B cell (primary cell): ENCODE measurements at regions not wholly inside any gene's neighbourhood (a gene's known extent, or its start where the extent isn't known, plus 50 kb on each side); places are given as distances from the start of the nearest gene placed in this dataset.

ENCODE experiments used
- ATAC-seq: fragments of 200-7000 bp; cut with Tn5 transposase; one replicate; pipeline ENCODE4 v1.10.0; 2021; ENCODE audit warnings: low read depth, mild to moderate bottlenecking, moderate number of reproducible peaks, moderate library complexity
- CTCF ChIA-PET: fragments of 350-600 bp; sonication (Branson Sonifier 250); formaldehyde crosslinking; loops from one replicate; lab custom pipeline; 2021; ENCODE audit warnings: antibody characterized with exemption, inconsistent platforms; lab: Charles Lee
- POLR2A ChIA-PET: fragments of 350-600 bp; sonication (Branson Sonifier 250); formaldehyde crosslinking; loops from one replicate; lab custom pipeline; 2021; ENCODE audit warnings: antibody characterized with exemption; lab: Charles Lee
- DNase-seq: peaks from one replicate; pipeline ENCODE4 v3.0.0; 2013
- H2AFZ ChIP-seq: 2 replicates; pipeline ENCODE4 v1.6.1; 2012; ENCODE audit warnings: mild to moderate bottlenecking, low read depth, low read length; ENCODE audit not compliant: insufficient read depth, poor library complexity, severe bottlenecking
- H3K27ac ChIP-seq, 2 donors: 1 replicate in 1 of 2; 2 replicates in 1 of 2; pipeline ENCODE4 v1.5.1; 2012 to 2013; ENCODE audit warnings: low read length in 2 of 2, mild to moderate bottlenecking in 2 of 2, moderate library complexity in 1 of 2
- H3K27me3 ChIP-seq, 4 experiments: fragments of 200-600 bp in 1 of 4; sonication (generic) in 1 of 4; replicated peaks in 1 of 4; 1 replicate in 2 of 4; 2 replicates in 2 of 4; pipeline versions ENCODE4 v1.6.1 to v1.7.0; 2013 to 2016; ENCODE audit warnings: low read length in 3 of 4, mild to moderate bottlenecking in 2 of 4, mixed read lengths in 1 of 4, moderate library complexity in 1 of 4; ENCODE audit not compliant: insufficient read depth in 4 of 4, control insufficient read depth in 3 of 4; ENCODE audit errors: control extremely low read depth in 1 of 4
- H3K36me3 ChIP-seq, 2 experiments: replicated peaks in 1 of 2; 1 replicate in 1 of 2; 2 replicates in 1 of 2; pipeline versions ENCODE4 v1.6.1 to v1.7.1; 2013; ENCODE audit warnings: low read length in 1 of 2; ENCODE audit not compliant: insufficient read depth in 2 of 2, control insufficient read depth in 1 of 2; ENCODE audit errors: control extremely low read depth in 1 of 2, extremely low read depth in 1 of 2
- H3K4me1 ChIP-seq, 2 donors: fragments of 200-600 bp in 1 of 2; sonication (generic) in 1 of 2; 1 replicate in 1 of 2; 2 replicates in 1 of 2; pipeline versions ENCODE4 v1.5.1 to v1.6.1; 2013 to 2017; ENCODE audit warnings: low read length in 2 of 2; ENCODE audit not compliant: control insufficient read depth in 2 of 2, insufficient read depth in 2 of 2
- H3K4me2 ChIP-seq: replicated peaks from 2 replicates; pipeline ENCODE3; 2012; ENCODE audit warnings: mild to moderate bottlenecking, low read depth, low read length; ENCODE audit not compliant: poor library complexity, severe bottlenecking
- H3K4me3 ChIP-seq, 5 experiments: fragments of 200-600 bp in 1 of 5; sonication (generic) in 1 of 5; 1 replicate in 3 of 5; 2 replicates in 2 of 5; pipeline versions ENCODE4 v1.5.1 to v1.7.0; 2011 to 2016; ENCODE audit warnings: low read length in 4 of 5, mild to moderate bottlenecking in 4 of 5, low read depth in 2 of 5, control low read depth in 1 of 5, moderate library complexity in 1 of 5; ENCODE audit not compliant: insufficient read depth in 1 of 5; ENCODE audit errors: control extremely low read depth in 1 of 5, extremely low read depth in 1 of 5
- H3K79me2 ChIP-seq: fragments of 200-600 bp; sonication (generic); one replicate; pipeline ENCODE4 v1.6.0; 2016; ENCODE audit warnings: low read length; ENCODE audit not compliant: control insufficient read depth, insufficient read depth
- H3K9ac ChIP-seq: fragments of 200-600 bp; sonication (generic); 2 replicates; pipeline ENCODE4 v1.6.1; 2017; ENCODE audit warnings: mild to moderate bottlenecking, low read length, moderate library complexity
- H3K9me3 ChIP-seq, 3 donors: one replicate each; pipeline versions ENCODE4 v1.6.1 to v1.7.1; 2013; ENCODE audit warnings: low read length in 2 of 3; ENCODE audit not compliant: control insufficient read depth in 2 of 3, insufficient read depth in 1 of 3; ENCODE audit errors: control extremely low read depth in 1 of 3
- H4K20me1 ChIP-seq: 2 replicates; pipeline ENCODE4 v1.6.0; 2012; ENCODE audit warnings: mild to moderate bottlenecking, low read length; ENCODE audit not compliant: insufficient read depth, control insufficient read depth, poor library complexity, severe bottlenecking
- H3K27ac Mint-ChIP-seq: one replicate; pipeline ENCODE4 v1.8.0; 2021; ENCODE audit warnings: mixed read lengths
- H3K27me3 Mint-ChIP-seq: one replicate; pipeline ENCODE4 v1.8.0; 2021; ENCODE audit warnings: mixed read lengths
- H3K4me1 Mint-ChIP-seq: one replicate; pipeline ENCODE4 v1.8.0; 2021; ENCODE audit warnings: mixed read lengths
- H3K4me3 Mint-ChIP-seq: one replicate; pipeline ENCODE4 v1.8.0; 2021; ENCODE audit warnings: mixed read lengths
- H3K9me3 Mint-ChIP-seq: one replicate; pipeline ENCODE4 v1.8.0; 2022; ENCODE audit warnings: mixed read lengths; ENCODE audit not compliant: insufficient read depth
- EZH2 ChIP-seq: IDR thresholded peaks from 2 replicates; pipeline ENCODE4 v1.6.1; 2012; ENCODE audit warnings: borderline replicate concordance, low read depth, mild to moderate bottlenecking, moderate library complexity, low read length; ENCODE audit not compliant: insufficient read depth, poor library complexity, severe bottlenecking
- WGBS: methylation state at CpG from one replicate; pipeline ENCODE4 v1.1.5; 2013; ENCODE audit warnings: missing lambda C conversion rate; ENCODE audit not compliant: insufficient coverage; 5-methylcytosine and 5-hydroxymethylcytosine counted together
- intact Hi-C: fragments of 100-400 bp; cut with micrococcal nuclease; formaldehyde crosslinking; loops from one replicate; pipeline ENCODE4 v1.10.0; 2022
- TF ChIP-seq, protein P1 (sequence below): fragments of 200-600 bp; IDR thresholded peaks from one replicate; pipeline ENCODE4 v1.8.0; 2022; ENCODE audit warnings: antibody characterized with exemption, mild to moderate bottlenecking

DNA sequence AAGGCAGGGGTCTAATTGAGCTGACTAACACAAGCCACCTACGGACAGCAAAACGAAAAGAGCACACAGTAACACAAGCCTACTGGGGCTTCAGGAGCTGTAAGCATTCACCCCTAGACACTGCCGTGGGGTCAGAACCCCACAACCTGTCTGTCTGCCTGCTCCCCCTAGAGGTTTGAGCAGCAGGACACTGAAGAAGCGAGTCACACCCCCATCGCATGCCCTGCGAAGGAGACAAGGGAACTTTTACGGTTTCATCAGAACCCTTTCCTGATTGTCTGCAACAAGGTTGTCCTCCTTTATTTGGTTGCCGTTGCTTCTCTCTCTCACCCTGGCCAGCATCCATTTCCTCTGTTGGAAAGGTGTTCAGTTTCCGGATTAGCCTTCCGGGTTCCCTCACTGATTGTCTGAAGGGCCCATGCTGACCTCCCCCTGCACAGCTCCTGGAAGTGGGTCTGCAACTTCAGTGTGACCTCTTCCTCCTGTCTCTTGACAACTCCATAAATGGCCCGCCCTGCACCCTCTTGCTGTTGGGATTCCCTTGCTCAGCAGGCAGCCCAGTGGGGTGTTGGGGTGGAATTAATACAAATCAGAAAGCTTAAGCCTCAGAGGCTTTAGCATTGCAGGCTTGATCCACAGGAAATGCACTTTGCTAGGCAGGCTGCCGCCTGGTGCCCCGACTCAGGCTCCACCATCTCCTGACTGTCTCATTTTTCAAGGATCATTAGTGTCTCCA is 258.9 kb upstream of the TLE4 start:
- no peak overlapping the region for H2AFZ ChIP-seq
- no peaks in the 10 kb centered on the region for H3K4me1 Mint-ChIP-seq
- H3K4me1 ChIP-seq = no peaks in the 10 kb centered on the region
- no peak overlapping the region for H3K4me2 ChIP-seq
- POLR2A ChIA-PET = no interaction called here
- intact Hi-C loops = no loop called here
- CTCF ChIA-PET = no interaction called here
- no peak overlapping the region for H3K4me3 Mint-ChIP-seq
- DNase-seq (no peak), ATAC-seq (no peak)
- H3K27me3 Mint-ChIP-seq = peaks cover 12% of the 10 kb centered on the region
- no peak overlapping the region for H3K27ac ChIP-seq
- H3K9me3 ChIP-seq = no peaks in the 10 kb centered on the region
- no peaks in the 10 kb centered on the region for H4K20me1 ChIP-seq
- no peak for TF ChIP-seq EZH2
- TF ChIP-seq, protein P1, sequence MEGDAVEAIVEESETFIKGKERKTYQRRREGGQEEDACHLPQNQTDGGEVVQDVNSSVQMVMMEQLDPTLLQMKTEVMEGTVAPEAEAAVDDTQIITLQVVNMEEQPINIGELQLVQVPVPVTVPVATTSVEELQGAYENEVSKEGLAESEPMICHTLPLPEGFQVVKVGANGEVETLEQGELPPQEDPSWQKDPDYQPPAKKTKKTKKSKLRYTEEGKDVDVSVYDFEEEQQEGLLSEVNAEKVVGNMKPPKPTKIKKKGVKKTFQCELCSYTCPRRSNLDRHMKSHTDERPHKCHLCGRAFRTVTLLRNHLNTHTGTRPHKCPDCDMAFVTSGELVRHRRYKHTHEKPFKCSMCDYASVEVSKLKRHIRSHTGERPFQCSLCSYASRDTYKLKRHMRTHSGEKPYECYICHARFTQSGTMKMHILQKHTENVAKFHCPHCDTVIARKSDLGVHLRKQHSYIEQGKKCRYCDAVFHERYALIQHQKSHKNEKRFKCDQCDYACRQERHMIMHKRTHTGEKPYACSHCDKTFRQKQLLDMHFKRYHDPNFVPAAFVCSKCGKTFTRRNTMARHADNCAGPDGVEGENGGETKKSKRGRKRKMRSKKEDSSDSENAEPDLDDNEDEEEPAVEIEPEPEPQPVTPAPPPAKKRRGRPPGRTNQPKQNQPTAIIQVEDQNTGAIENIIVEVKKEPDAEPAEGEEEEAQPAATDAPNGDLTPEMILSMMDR = no peak
- H3K4me3 ChIP-seq = no peak overlapping the region
- no peak overlapping the region for H3K27ac Mint-ChIP-seq
- no peaks in the 10 kb centered on the region for H3K36me3 ChIP-seq
- no peaks in the 10 kb centered on the region for H3K9me3 Mint-ChIP-seq
- WGBS = 95% methylated on average over 10 of the region's 13 CpGs
- no peaks in the 10 kb centered on the region for H3K79me2 ChIP-seq
- no peak overlapping the region for H3K9ac ChIP-seq
- H3K27me3 ChIP-seq = peaks cover 0 to 3% (median 0%) of the 10 kb centered on the region in 4 experiments

DNA sequence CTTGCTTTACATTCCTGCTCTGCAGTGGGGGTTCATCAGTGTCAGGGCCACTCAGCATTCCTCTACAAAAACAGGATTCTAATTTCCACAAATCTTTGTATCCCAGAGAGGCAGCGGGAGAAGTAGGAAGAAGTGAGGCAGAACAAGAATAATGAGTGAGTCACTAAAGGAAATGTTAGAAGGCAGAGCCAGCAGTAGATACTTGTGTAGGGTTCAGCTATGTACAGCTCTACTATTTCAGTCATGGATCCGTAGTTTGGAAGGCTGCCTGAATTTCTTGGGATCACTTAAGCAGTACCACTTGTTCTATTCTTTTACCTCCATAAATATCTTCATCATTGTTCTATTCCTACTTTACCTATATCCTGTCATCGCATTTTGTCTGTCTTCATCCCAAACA is 246.3 kb upstream of the TLE4 start:
- H3K27ac Mint-ChIP-seq = no peak overlapping the region
- ChIA-PET POLR2A (no interaction called here), CTCF (no interaction called here)
- DNase-seq = no peak
- Histone ChIP-seq H4K20me1 (no peaks in the 10 kb centered on the region), H3K4me1 (no peaks in the 10 kb centered on the region), H3K4me3 (no peak overlapping the region), H3K9ac (no peak overlapping the region), H3K4me2 (no peak overlapping the region), H3K9me3 (no peaks in the 10 kb centered on the region), H2AFZ (no peak overlapping the region), H3K79me2 (no peaks in the 10 kb centered on the region), H3K27me3 (no peaks in the 10 kb centered on the region), H3K36me3 (no peaks in the 10 kb centered on the region), H3K27ac (no peak overlapping the region)
- no peaks in the 10 kb centered on the region for H3K9me3 Mint-ChIP-seq
- H3K4me1 Mint-ChIP-seq = no peaks in the 10 kb centered on the region
- 80% methylated on average over 1 of the region's 3 CpGs for WGBS
- TF ChIP-seq, protein P1 = no peak
- no peak for TF ChIP-seq EZH2
- H3K4me3 Mint-ChIP-seq = no peak overlapping the region
- H3K27me3 Mint-ChIP-seq = peaks cover 8% of the 10 kb centered on the region
- ATAC-seq = no peak
- intact Hi-C loops = no loop called here
